ENCODE measurements at regions not wholly inside any gene's neighbourhood (a gene's known extent, or its start where the extent isn't known, plus 50 kb on each side); places are given as distances from the start of the nearest gene placed in this dataset.

DNA sequence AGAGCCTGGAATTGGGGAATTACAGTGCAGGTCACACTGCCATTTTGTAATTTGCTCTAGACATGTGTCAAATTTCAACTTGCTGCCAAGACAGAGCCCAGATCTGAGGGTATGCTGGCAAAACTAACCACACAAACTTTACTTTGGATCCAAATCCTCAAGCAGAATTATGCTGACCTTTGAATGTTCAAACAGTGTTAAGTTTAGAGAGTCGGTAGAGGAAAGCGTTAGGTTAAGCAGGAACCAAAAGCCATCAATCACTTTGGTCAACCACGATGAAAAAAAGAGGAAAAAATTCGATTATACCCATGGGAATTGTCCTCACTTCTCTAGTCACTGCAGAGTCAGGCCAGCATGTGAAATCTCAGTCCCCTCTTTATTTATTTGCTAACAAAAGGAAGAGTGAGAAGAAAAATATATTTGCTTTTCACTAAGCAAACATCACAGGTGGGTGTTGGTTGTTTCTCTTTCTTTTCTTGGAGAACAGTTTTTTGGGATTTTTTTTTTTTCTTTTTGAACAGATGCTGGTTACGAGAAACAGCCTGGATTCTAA lies 105.1 kb upstream of the ADGRF1 start:
- Histone ChIP-seq H3K27me3 (ENCODE audit: control insufficient read depth in 2 of 2, insufficient read depth in 2 of 2, low read length in 2 of 2) (peaks cover 0 to 2% of the 10 kb centered on the region in 2 experiments; a peak in 1 of 5 replicates), H3K9me1 (ENCODE audit: control insufficient read depth, insufficient read depth, low read length) (no peaks in the 10 kb centered on the region), H3K4me3 (no peak overlapping the region), H3K4me2 (ENCODE audit: insufficient read depth, low read length) (no peak overlapping the region), H4K20me1 (replicated peaks; ENCODE audit: control insufficient read depth, insufficient read depth, low read length) (no peaks in the 10 kb centered on the region), H2AFZ (ENCODE audit: low read depth, low read length) (no peak overlapping the region), H3K4me1 (replicated peaks in 1 of 2; ENCODE audit: control insufficient read depth in 2 of 2, insufficient read depth in 2 of 2, low read length in 2 of 2) (no peaks in the 10 kb centered on the region; a peak in 1 of 5 replicates), H3K9ac (ENCODE audit: insufficient read depth in 1 of 2, low read depth in 2 of 2, low read length in 2 of 2) (no peak overlapping the region), H3K36me3 (ENCODE audit: control insufficient read depth, insufficient read depth, low read length) (no peaks in the 10 kb centered on the region), H3K27ac (ENCODE audit: extremely low read depth, low read depth, low read length) (no peak overlapping the region), H3K9me3 (replicated peaks; ENCODE audit: control insufficient read depth, insufficient read depth, low read depth, low read length) (no peaks in the 10 kb centered on the region), H3K79me2 (ENCODE audit: control insufficient read depth, insufficient read depth, low read length) (no peaks in the 10 kb centered on the region)
- no peak; the same call in 2 of the 3 replicates for ATAC-seq
- POLR2A ChIA-PET, result interaction anchor here (0.8 kb wide), 1 partner anchor 12 kb away, joined by 3 read pairs; no protein-coding TSS in a partner anchor
- in situ Hi-C loops (cut with MboI), result no loop called here
- no peak for FAIRE-seq
- no peak for TF ChIP-seq NR3C1 (CRISPR knock-in tag; IDR thresholded peaks at IDR 0.05)
- TF ChIP-seq, protein P1, sequence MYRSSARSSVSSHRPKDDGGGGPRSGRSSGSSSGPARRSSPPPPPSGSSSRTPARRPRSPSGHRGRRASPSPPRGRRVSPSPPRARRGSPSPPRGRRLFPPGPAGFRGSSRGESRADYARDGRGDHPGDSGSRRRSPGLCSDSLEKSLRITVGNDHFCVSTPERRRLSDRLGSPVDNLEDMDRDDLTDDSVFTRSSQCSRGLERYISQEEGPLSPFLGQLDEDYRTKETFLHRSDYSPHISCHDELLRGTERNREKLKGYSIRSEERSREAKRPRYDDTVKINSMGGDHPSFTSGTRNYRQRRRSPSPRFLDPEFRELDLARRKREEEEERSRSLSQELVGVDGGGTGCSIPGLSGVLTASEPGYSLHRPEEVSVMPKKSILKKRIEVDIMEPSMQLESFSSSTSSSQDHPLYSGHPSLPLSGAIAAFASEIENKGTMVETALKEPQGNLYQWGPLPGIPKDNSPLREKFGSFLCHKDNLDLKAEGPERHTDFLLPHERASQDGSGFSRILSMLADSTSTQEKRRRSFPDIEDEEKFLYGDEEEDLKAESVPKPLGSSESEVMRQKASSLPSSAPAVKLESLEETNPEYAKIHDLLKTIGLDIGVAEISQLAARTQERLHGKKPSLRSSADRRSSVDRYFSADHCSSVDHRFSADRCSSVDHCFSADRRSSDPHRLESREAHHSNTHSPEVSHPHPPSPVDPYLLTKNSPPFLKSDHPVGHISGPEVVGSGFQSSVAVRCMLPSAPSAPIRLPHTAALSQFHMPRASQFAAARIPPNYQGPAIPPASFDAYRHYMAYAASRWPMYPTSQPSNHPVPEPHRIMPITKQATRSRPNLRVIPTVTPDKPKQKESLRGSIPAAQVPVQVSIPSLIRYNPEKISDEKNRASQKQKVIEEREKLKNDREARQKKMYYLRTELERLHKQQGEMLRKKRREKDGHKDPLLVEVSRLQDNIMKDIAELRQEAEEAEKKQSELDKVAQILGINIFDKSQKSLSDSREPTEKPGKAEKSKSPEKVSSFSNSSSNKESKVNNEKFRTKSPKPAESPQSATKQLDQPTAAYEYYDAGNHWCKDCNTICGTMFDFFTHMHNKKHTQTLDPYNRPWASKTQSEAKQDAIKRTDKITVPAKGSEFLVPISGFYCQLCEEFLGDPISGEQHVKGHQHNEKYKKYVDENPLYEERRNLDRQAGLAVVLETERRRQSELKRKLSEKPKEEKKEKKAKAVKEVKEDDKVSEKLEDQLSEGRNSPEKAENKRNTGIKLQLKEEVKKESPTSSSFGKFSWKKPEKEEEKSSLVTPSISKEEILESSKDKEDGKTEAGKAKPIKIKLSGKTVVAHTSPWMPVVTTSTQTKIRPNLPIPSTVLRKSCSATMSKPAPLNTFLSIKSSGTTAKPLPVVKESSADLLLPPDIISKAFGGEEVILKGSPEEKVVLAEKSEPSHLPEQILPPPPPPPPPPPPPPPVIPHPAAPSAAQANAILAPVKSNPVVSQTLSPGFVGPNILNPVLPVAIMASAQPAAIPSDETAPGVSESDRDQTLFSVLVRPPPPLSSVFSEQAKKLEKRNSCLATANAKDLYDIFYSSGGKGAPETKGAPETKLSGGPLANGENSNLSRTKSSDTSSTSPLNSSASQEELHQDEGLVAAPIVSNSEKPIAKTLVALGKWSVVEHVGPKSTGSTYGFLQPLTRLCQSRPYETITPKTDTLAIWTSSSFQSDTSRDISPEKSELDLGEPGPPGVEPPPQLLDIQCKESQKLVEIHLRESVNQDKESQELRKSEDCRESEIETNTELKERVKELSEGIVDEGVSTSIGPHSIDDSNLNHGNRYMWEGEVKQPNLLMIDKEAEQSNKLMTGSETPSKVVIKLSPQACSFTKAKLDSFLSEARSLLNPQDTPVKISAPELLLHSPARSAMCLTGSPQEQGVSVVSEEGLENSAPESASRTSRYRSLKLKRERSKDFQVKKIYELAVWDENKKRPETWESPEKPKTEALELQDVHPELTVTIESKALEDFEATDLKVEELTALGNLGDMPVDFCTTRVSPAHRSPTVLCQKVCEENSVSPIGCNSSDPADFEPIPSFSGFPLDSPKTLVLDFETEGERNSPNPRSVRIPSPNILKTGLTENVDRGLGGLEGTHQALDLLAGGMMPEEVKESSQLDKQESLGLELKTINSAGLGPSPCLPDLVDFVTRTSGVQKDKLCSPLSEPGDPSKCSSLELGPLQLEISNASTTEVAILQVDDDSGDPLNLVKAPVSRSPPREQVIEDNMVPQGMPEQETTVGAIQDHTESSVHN (IDR thresholded peaks at IDR 0.05; ENCODE audit: borderline replicate concordance in 1 of 2, low read depth in 1 of 2), result no peak
- TF ChIP-seq ASH1L (IDR thresholded peaks at IDR 0.05; ENCODE audit: borderline replicate concordance, low read depth, partially characterized antibody), result no peak
- TF ChIP-seq ZKSCAN3 (CRISPR knock-in tag; IDR thresholded peaks at IDR 0.05), result no peak
- TF ChIP-seq ZNF316 (IDR thresholded peaks at IDR 0.05), result peak; percentile 40; the same call in 1 of the 2 replicates
- TF ChIP-seq SRF (CRISPR knock-in tag; IDR thresholded peaks at IDR 0.05), result no peak
- no peak for TF ChIP-seq TRIM28 (IDR thresholded peaks at IDR 0.05)
- no peak for DNase-seq (ENCODE audit: extremely low read depth in 1 of 4, low spot score in 3 of 4)
- no TSS peak for BruUV-seq (replicated peaks)
- CTCF ChIA-PET (ENCODE audit: low intra/inter-chr PET ratio), result no interaction called here
- WGBS (ENCODE audit: insufficient coverage, low coverage, missing lambda C conversion rate), result 21% methylated on average over 5 of the region's 5 CpGs
- intact Hi-C loops (cut with micrococcal nuclease), result no loop called here
